HCT116 (cell line): ENCODE measurements at regions not wholly inside any gene's neighbourhood (a gene's known extent, or its start where the extent isn't known, plus 50 kb on each side); places are given as distances from the start of the nearest gene placed in this dataset.

Experiments
- ATAC-seq: fragments of 200-7000 bp; cut with Tn5 transposase; 2 replicates; pipeline ENCODE4 v1.9.1; 2020; ENCODE audit warnings: mild to moderate bottlenecking, moderate library complexity
- BruUV-seq: library from RNA; stranded (reverse); fragments of 400-500 nt; replicated peaks from 2 replicates; lab custom pipeline; 2021; lab: Mats Ljungman, UMichigan
- CTCF ChIA-PET: fragments of 300-600 bp; sonication (Branson Sonifier 250); formaldehyde crosslinking; loops from one replicate; lab custom pipeline; 2021; ENCODE audit warnings: antibody characterized with exemption; lab: Charles Lee
- POLR2A ChIA-PET: fragments of 300-600, 350-600 bp; sonication (Branson Sonifier 250); formaldehyde crosslinking; loops from one replicate; lab custom pipeline; 2021; ENCODE audit warnings: antibody characterized with exemption; lab: Charles Lee
- RAD21 ChIA-PET, 2 experiments: fragments of 300-600 bp; sonication (Branson Sonifier 250); formaldehyde crosslinking; loops; one replicate each; lab custom pipeline; 2023; ENCODE audit warnings: low total read pairs in 2 of 2; ENCODE audit not compliant: uncharacterized antibody in 2 of 2, unreplicated experiment in 2 of 2, low non-redundant PET in 1 of 2; lab: Charles Lee
- DNase-seq: peaks from one replicate; pipeline ENCODE4 v3.0.0-alpha.2; 2010; ENCODE audit warnings: low read depth, low spot score
- H2AFZ ChIP-seq: fragments of 200-600 bp; shearing (Covaris generic), sonication (generic); 2 replicates; pipeline ENCODE4 v1.6.1; 2017; ENCODE audit warnings: low read depth, mixed run types, mixed read lengths, antibody characterized with exemption, low read length; ENCODE audit not compliant: poor library complexity, severe bottlenecking
- H3K27ac ChIP-seq: 2 replicates; pipeline ENCODE4 v1.5.1; 2012; ENCODE audit warnings: low read depth, low read length
- H3K27me3 ChIP-seq: fragments of 200-600 bp; sonication (generic); 2 replicates; pipeline ENCODE4 v1.6.1; 2016; ENCODE audit warnings: mixed run types, low read length, mixed read lengths; ENCODE audit not compliant: insufficient read depth
- H3K36me3 ChIP-seq, 2 experiments: fragments of 200-500 bp in 1 of 2; fragments of 200-600 bp in 1 of 2; sonication (Bioruptor generic) in 1 of 2; sonication (generic) in 1 of 2; 2 replicates each; pipeline versions ENCODE4 v1.5.1 to v1.6.1; 2014 to 2016; ENCODE audit warnings: low read length in 2 of 2, inconsistent platforms in 1 of 2, mixed read lengths in 1 of 2, mixed run types in 1 of 2; ENCODE audit not compliant: insufficient read depth in 2 of 2, control insufficient read depth in 1 of 2
- H3K4me1 ChIP-seq, 2 experiments: fragments of 200-600 bp in 1 of 2; sonication (generic) in 1 of 2; 2 replicates each; pipeline versions ENCODE4 v1.5.1 to v1.6.1; 2012 to 2017; ENCODE audit warnings: low read length in 2 of 2, inconsistent platforms in 1 of 2, mild to moderate bottlenecking in 1 of 2, mixed read lengths in 1 of 2, mixed run types in 1 of 2, moderate library complexity in 1 of 2; ENCODE audit not compliant: insufficient read depth in 2 of 2, control insufficient read depth in 1 of 2
- H3K4me2 ChIP-seq: fragments of 200-600 bp; sonication (generic); 2 replicates; pipeline ENCODE4 v1.6.1; 2017; ENCODE audit warnings: mixed run types, low read length, mixed read lengths
- H3K4me3 ChIP-seq, 2 experiments: fragments of 200-600 bp in 1 of 2; sonication (generic) in 1 of 2; replicated peaks in 1 of 2; 2 replicates each; pipeline ENCODE4 v1.5.1; 2011 to 2016; ENCODE audit warnings: low read length in 2 of 2, control low read depth in 1 of 2, low read depth in 1 of 2, mild to moderate bottlenecking in 1 of 2, mixed read lengths in 1 of 2, mixed run types in 1 of 2
- H3K79me2 ChIP-seq: fragments of 200-600 bp; sonication (generic); 2 replicates; pipeline ENCODE4 v1.6.1; 2017; ENCODE audit warnings: mild to moderate bottlenecking, mixed run types, low read length, moderate library complexity, mixed read lengths; ENCODE audit not compliant: insufficient read depth
- H3K9ac ChIP-seq: fragments of 200-600 bp; sonication (generic); 2 replicates; pipeline ENCODE4 v1.6.1; 2016; ENCODE audit warnings: low read length, mixed read lengths
- H3K9me2 ChIP-seq: fragments of 200-600 bp; sonication (generic), shearing (Covaris generic); 2 replicates; pipeline ENCODE4 v1.6.1; 2017; ENCODE audit warnings: mixed run types, mild to moderate bottlenecking, moderate library complexity; ENCODE audit not compliant: insufficient read depth
- H3K9me3 ChIP-seq, 2 experiments: fragments of 200-500 bp in 1 of 2; fragments of 200-600 bp in 1 of 2; sonication (Bioruptor generic) in 1 of 2; sonication (generic) in 1 of 2; 2 replicates each; pipeline ENCODE4 v1.6.1; 2014 to 2017; ENCODE audit warnings: low read length in 2 of 2, mixed read lengths in 2 of 2, inconsistent platforms in 1 of 2, low read depth in 1 of 2, mild to moderate bottlenecking in 1 of 2, mixed run types in 1 of 2, moderate library complexity in 1 of 2; ENCODE audit not compliant: control insufficient read depth in 1 of 2, insufficient read depth in 1 of 2
- H4K20me1 ChIP-seq: fragments of 200-600 bp; sonication (generic), shearing (Covaris generic); 2 replicates; pipeline ENCODE4 v1.6.1; 2017; ENCODE audit warnings: mixed run types, mild to moderate bottlenecking, moderate library complexity; ENCODE audit not compliant: insufficient read depth
- CBX3 ChIP-seq: IDR thresholded peaks from 2 replicates; pipeline ENCODE4 v1.6.1; 2012; ENCODE audit warnings: low read depth
- CEBPB ChIP-seq: IDR thresholded peaks from 2 replicates; pipeline ENCODE4 v1.6.1; 2012; ENCODE audit warnings: low read depth
- EGR1 ChIP-seq: IDR thresholded peaks from 2 replicates; pipeline ENCODE4 v1.6.1; 2012; ENCODE audit warnings: low read depth
- ELF1 ChIP-seq: IDR thresholded peaks from 2 replicates; pipeline ENCODE4 v1.6.1; 2012; ENCODE audit warnings: low read depth, borderline replicate concordance
- EZH2 ChIP-seq: fragments of 200-600 bp; sonication (generic); IDR thresholded peaks from 2 replicates; pipeline ENCODE4 v1.6.1; 2017; ENCODE audit warnings: antibody characterized with exemption, mixed run types
- EZH2phosphoT487 ChIP-seq: fragments of 200-600 bp; IDR thresholded peaks from 2 replicates; pipeline ENCODE4 v1.6.1; 2018; ENCODE audit warnings: antibody characterized with exemption, borderline replicate concordance
- FOSL1 ChIP-seq: IDR thresholded peaks from 2 replicates; pipeline ENCODE4 v1.6.1; 2012; ENCODE audit warnings: low read depth
- JUND ChIP-seq: IDR thresholded peaks from 2 replicates; pipeline ENCODE4 v1.6.1; 2012
- MAX ChIP-seq: IDR thresholded peaks from 2 replicates; pipeline ENCODE4 v1.6.1; 2012
- POLR2AphosphoS5 ChIP-seq: IDR thresholded peaks from 2 replicates; pipeline ENCODE4 v1.6.1; 2011; ENCODE audit warnings: mild to moderate bottlenecking, low read depth, low read length, moderate library complexity
- RAD21 ChIP-seq: IDR thresholded peaks from 2 replicates; pipeline ENCODE4 v1.6.1; 2012; ENCODE audit warnings: low read depth, mild to moderate bottlenecking
- SIN3A ChIP-seq: IDR thresholded peaks from 2 replicates; pipeline ENCODE4 v1.6.1; 2012; ENCODE audit warnings: low read depth
- SP1 ChIP-seq: IDR thresholded peaks from 2 replicates; pipeline ENCODE4 v1.6.1; 2012; ENCODE audit warnings: low read depth
- SRF ChIP-seq: IDR thresholded peaks from 2 replicates; pipeline ENCODE4 v1.6.1; 2012; ENCODE audit warnings: low read depth
- YY1 ChIP-seq: IDR thresholded peaks from 2 replicates; pipeline ENCODE4 v1.6.1; 2011; ENCODE audit warnings: low read length, low read depth, moderate library complexity, mild to moderate bottlenecking; ENCODE audit not compliant: insufficient replicate concordance; ENCODE audit errors: extremely low read depth
- ZBTB33 ChIP-seq: IDR thresholded peaks from 2 replicates; pipeline ENCODE4 v1.6.1; 2011; ENCODE audit warnings: mild to moderate bottlenecking, low read length, moderate library complexity; ENCODE audit not compliant: insufficient replicate concordance; ENCODE audit errors: extremely low read depth
- ZFX ChIP-seq: fragments of 450-650 bp; IDR thresholded peaks from 2 replicates; pipeline ENCODE4 v1.6.1; 2017
- intact Hi-C: fragments of 100-400 bp; cut with micrococcal nuclease; formaldehyde crosslinking; loops from 2 replicates; pipeline ENCODE4 v1.10.0; 2022

- no peaks in the 10 kb centered on the region for H3K27me3 ChIP-seq
- no peak overlapping the region for H3K27ac ChIP-seq
- intact Hi-C loops: no loop called here
- H4K20me1 ChIP-seq: no peaks in the 10 kb centered on the region
- H3K9me2 ChIP-seq: no peaks in the 10 kb centered on the region
- no peak overlapping the region for H2AFZ ChIP-seq
- no peaks in the 10 kb centered on the region for H3K36me3 ChIP-seq
- POLR2A ChIA-PET: no interaction called here
- no peaks in the 10 kb centered on the region for H3K4me1 ChIP-seq
- no peak for DNase-seq
- H3K9me3 ChIP-seq: no peaks in the 10 kb centered on the region
- no peak for ATAC-seq
- no peak overlapping the region for H3K4me3 ChIP-seq
- no peak overlapping the region for H3K4me2 ChIP-seq
- BruUV-seq: no TSS peak
- TF ChIP-seq MAX (no peak), ZBTB33 (no peak), SP1 (no peak), JUND (no peak), ELF1 (no peak), POLR2AphosphoS5 (no peak), SIN3A (no peak), YY1 (no peak), SRF (no peak), FOSL1 (no peak), EZH2 (no peak), RAD21 (no peak), CBX3 (no peak), CEBPB (no peak), EGR1 (no peak), EZH2phosphoT487 (no peak), ZFX (no peak)
- RAD21 ChIA-PET: no interaction called here
- no peaks in the 10 kb centered on the region for H3K79me2 ChIP-seq
- CTCF ChIA-PET: no interaction called here
- H3K9ac ChIP-seq: no peak overlapping the region
Measured at GRCh38 chr2:114039677-114040076, 149.8 kb downstream of the ACTR3 start.
